Muscle layer of colon (tissue), 2 donors: ENCODE measurements at regions not wholly inside any gene's neighbourhood (a gene's known extent, or its start where the extent isn't known, plus 50 kb on each side); places are given as distances from the start of the nearest gene placed in this dataset.

Experiments used
- H3K27ac ChIP-seq: one replicate; pipeline ENCODE4 v1.7.0; 2013; ENCODE audit warnings: low read depth, mild to moderate bottlenecking, low read length, moderate library complexity
- H3K27me3 ChIP-seq, 2 donors: one replicate each; pipeline ENCODE4 v1.7.0; 2013; ENCODE audit warnings: low read length in 2 of 2, mild to moderate bottlenecking in 2 of 2; ENCODE audit not compliant: insufficient read depth in 2 of 2, control insufficient read depth in 1 of 2
- H3K36me3 ChIP-seq: one replicate; pipeline ENCODE4 v1.7.0; 2013; ENCODE audit warnings: mild to moderate bottlenecking, low read length; ENCODE audit not compliant: insufficient read depth
- H3K4me1 ChIP-seq: one replicate; pipeline ENCODE4 v1.7.0; 2013; ENCODE audit warnings: mild to moderate bottlenecking, low read length; ENCODE audit not compliant: insufficient read depth
- H3K4me3 ChIP-seq, 2 donors: one replicate each; pipeline ENCODE4 v1.7.0; 2013; ENCODE audit warnings: low read length in 2 of 2, low read depth in 1 of 2, mild to moderate bottlenecking in 1 of 2, moderate library complexity in 1 of 2
- H3K9ac ChIP-seq: one replicate; pipeline ENCODE4 v1.7.0; 2013; ENCODE audit warnings: low read length
- H3K9me3 ChIP-seq: one replicate; pipeline ENCODE4 v1.7.0; 2013; ENCODE audit warnings: mild to moderate bottlenecking, low read length
- donor health status: abdominal sarcoma.
- donor health status: Adenocarcinoma of cecum.

DNA sequence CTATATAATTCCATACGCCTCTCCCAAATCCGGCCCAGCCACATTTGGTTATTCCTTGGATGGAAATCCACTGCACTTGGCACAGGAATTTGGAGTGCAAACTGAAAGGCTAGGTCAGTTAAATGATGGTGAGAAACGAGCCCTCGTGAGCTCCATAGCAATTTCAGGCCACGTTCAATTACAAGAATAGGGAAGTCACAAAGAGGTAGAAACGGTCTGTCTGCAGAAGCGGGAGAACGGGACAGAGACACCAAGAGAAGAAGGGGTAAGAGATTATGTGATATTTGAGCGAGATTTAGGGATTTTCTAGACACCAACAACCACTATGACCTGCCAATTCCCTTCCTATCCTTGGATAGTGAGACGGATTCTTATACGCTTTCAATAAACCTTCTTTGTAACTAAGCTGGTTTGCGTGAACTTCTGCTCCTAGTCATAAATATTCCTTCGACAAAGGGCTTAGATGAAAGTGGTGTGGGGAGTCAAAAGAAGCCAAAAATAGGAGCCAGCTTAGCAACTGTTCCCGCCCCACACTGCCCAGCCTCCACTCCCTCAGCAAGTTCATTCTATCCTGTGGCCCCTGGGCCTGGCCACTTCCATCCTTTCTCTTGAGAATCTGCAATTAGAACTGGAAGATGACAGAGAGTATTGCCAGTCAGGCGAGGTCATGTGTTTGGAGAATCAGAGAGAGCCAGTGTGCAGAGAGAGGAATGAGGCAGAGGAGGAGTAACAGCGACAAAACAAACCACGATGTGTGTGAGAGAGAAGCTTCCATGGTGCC lies 118.4 kb downstream of the ZNF608 start:
- Histone ChIP-seq H3K9me3 (no peaks in the 10 kb centered on the region), H3K27ac (no peak overlapping the region), H3K36me3 (no peaks in the 10 kb centered on the region), H3K9ac (no peak overlapping the region), H3K4me1 (no peaks in the 10 kb centered on the region), H3K4me3 (no peak overlapping the region), H3K27me3 (no peaks in the 10 kb centered on the region)

DNA sequence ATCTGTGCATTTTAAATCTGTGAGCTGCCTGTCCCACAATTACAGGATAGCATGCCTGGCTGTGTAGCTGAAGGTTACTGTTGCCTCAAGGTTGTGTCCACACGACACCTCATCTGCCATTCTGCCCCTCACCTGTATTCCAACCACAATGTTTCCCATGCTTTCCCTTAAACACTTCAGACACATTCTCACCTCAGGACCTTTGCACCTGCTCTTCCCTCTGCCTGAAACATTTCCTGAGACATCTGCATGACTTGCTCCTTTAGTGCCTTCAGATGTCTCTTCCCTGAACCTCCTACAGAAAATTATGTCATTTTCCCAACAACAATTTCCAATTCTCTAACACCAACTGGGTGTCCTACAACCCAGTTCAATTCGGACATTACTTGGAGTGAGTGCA lies 120.4 kb downstream of the ZNF608 start:
- Histone ChIP-seq H3K27ac (no peak overlapping the region), H3K4me3 (no peak overlapping the region), H3K36me3 (no peaks in the 10 kb centered on the region), H3K4me1 (no peaks in the 10 kb centered on the region), H3K27me3 (no peaks in the 10 kb centered on the region), H3K9me3 (no peaks in the 10 kb centered on the region), H3K9ac (no peak overlapping the region)

DNA sequence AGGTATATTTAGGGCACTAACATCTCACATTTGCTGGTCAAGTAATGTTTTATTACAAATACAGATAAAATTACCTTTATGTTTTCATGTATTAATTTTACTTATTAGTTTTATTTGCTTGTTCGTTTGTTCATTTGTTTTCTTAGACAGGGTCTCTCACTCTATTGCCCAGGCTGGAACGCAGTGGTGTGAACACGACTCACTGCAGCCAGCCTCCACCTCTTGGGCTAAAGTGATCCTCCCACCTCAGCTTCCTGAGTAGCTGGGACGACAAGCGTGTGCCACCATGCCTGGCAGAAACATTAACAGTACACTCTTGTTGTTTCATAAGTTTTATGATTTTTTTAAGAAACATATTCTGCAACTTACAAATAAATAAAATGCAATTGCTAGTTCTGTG lies 123.2 kb downstream of the ZNF608 start:
- Histone ChIP-seq H3K36me3 (no peaks in the 10 kb centered on the region), H3K4me1 (no peaks in the 10 kb centered on the region), H3K4me3 (no peak overlapping the region), H3K27me3 (no peaks in the 10 kb centered on the region), H3K9ac (no peak overlapping the region), H3K9me3 (no peaks in the 10 kb centered on the region), H3K27ac (no peak overlapping the region)

DNA sequence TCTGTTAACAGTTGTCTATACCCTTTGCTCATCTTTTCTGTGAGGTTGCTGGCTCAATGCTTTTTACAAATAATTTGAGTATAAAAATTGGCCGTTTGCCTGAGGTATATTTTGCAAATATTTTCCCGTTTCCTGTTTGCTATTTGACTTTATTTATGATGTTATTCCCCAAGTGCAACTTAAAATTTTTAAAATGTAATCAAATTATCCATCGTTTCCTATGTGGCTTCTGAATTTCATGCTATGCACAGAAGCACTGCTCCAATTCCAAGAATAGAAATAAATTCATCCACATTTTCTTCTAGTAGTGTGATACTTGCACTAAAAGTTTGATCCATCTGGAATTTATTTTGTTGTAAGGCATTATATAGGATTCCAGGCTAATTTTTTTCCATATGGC lies 123.6 kb downstream of the ZNF608 start:
- no peak overlapping the region for H3K9ac ChIP-seq
- H3K4me1 ChIP-seq = no peaks in the 10 kb centered on the region
- no peaks in the 10 kb centered on the region for H3K27me3 ChIP-seq
- no peak overlapping the region for H3K4me3 ChIP-seq
- H3K36me3 ChIP-seq = no peaks in the 10 kb centered on the region
- no peak overlapping the region for H3K27ac ChIP-seq
- H3K9me3 ChIP-seq = no peaks in the 10 kb centered on the region

DNA sequence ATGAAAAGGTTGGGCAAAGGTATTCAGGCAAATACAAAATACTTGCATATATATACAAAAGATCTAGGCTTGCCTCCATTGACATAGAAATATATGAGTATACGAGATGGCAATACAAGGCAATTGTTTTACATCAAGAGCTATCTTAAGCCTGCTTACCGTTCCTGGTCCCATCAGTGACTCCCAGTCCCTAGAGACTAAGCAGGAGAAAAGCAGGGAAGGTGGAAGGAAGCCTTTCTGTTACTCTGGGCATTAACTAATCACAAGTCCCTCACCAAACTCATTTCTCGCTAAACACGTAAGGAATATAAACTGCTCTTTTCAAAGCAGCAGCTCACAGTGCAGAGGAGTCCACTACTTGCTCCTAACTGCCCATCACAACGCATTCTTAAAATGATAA lies 125.2 kb downstream of the ZNF608 start:
- Histone ChIP-seq H3K27me3 (no peaks in the 10 kb centered on the region), H3K27ac (no peak overlapping the region), H3K4me3 (no peak overlapping the region), H3K9me3 (no peaks in the 10 kb centered on the region), H3K4me1 (no peaks in the 10 kb centered on the region), H3K36me3 (no peaks in the 10 kb centered on the region), H3K9ac (no peak overlapping the region)

DNA sequence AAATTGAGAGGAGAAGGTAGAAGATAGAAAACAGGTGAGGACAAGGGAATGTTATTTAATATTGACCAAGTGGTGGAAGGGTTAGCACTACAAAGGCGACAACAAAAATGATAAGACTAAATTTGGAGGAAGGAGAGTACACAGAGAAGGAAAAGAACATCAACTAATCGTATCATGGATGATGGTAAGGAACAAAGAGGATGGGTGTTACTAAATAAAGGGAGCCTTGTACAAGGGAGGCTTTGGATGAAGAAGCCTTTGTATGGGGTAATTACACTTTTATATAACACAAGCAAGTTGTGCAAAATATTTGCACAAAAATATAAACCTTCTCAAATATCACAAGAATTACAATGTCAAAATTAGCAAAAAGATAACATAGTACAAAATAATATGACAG lies 125.7 kb downstream of the ZNF608 start:
- Histone ChIP-seq H3K27me3 (no peaks in the 10 kb centered on the region), H3K4me1 (no peaks in the 10 kb centered on the region), H3K9me3 (no peaks in the 10 kb centered on the region), H3K9ac (no peak overlapping the region), H3K27ac (no peak overlapping the region), H3K36me3 (no peaks in the 10 kb centered on the region), H3K4me3 (no peak overlapping the region)

DNA sequence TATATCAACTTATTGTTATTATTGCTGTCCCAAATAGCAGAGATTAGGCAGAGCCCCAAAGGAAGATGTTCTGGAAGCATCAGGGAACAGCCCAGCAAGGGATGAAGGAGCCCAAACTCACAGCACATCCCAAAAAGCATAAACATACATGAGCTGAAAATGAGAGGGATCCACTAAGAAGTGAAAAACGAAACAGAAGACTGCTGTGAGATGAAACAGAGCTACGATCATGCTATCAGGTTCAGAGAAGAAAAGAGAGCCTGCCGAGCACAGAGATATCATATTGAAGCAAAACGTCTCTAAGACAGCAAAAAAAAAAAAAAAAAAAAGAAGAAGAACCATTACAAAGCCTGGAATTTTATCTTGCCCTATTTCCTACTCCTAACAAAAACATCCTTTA lies 127.3 kb downstream of the ZNF608 start:
- no peaks in the 10 kb centered on the region for H3K27me3 ChIP-seq
- no peaks in the 10 kb centered on the region for H3K9me3 ChIP-seq
- no peaks in the 10 kb centered on the region for H3K4me1 ChIP-seq
- no peak overlapping the region for H3K27ac ChIP-seq
- no peak overlapping the region for H3K4me3 ChIP-seq
- no peaks in the 10 kb centered on the region for H3K36me3 ChIP-seq
- H3K9ac ChIP-seq = no peak overlapping the region

DNA sequence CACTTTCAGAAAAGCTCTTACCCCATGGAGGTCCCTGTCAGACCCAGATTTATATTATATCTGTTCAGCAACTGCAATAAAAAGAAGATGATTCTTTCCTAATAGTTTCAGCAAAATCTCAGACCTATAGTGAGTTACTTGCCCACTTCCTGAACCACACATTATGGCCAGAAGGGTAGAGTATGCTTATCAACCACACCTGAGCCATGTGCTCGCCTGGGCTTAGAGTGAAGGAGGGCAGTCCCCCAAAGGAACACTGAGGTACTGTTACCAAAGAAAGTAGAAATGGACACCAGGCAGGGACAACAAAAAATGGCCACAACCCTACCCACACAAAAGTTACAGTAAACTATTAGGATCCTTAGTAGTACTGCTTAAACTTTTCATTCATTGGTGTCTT lies 128.7 kb downstream of the ZNF608 start:
- no peaks in the 10 kb centered on the region for H3K9me3 ChIP-seq
- no peaks in the 10 kb centered on the region for H3K4me1 ChIP-seq
- H3K4me3 ChIP-seq = no peak overlapping the region
- H3K27me3 ChIP-seq = no peaks in the 10 kb centered on the region
- no peak overlapping the region for H3K9ac ChIP-seq
- no peak overlapping the region for H3K27ac ChIP-seq
- no peaks in the 10 kb centered on the region for H3K36me3 ChIP-seq

DNA sequence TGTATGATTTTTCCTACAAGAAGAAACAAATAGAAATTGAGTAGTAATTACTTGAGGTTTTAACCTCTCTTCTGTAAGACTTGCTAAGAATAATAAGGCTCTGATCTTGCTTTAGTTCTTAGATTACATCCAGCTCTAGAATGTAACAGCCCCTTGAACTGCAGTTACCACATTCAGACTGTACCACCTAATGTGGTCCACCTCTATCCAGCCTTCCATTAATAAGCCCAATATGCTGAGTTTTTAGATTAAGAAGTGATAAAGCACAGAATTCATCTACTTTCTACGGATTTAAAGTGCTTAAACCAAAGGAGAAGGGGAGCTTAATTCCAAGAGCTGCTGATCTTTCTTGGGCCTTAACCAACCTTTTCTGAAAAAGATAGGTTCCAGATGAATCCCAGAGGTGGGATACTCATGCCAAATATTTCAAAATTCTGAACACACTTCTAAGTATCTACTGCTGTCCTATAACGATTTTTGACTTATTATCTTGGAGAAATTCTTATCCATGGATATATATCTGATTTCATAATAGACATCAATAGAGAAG lies 131.5 kb downstream of the ZNF608 start:
- no peaks in the 10 kb centered on the region for H3K4me1 ChIP-seq
- H3K27me3 ChIP-seq = no peaks in the 10 kb centered on the region
- no peak overlapping the region for H3K27ac ChIP-seq
- no peaks in the 10 kb centered on the region for H3K36me3 ChIP-seq
- H3K9ac ChIP-seq = no peak overlapping the region
- H3K9me3 ChIP-seq = no peaks in the 10 kb centered on the region
- no peak overlapping the region for H3K4me3 ChIP-seq

DNA sequence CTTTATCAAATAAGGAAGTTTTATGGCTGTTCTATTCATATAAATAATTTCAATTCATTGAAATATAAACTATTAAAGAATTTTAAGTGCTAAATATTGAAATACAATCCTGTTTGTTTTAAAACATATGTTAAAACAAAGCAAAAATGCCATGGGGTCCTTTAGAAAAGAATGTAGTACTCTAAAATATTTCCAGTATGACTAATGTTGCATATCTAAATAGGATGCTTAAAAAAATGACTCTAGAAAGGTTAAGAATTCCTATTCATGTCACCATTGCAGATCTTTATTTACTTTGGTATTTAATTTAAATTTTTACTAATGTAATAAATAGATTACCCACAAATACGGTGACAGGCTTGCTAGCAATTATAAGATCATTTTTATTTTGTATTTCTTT lies 132.3 kb downstream of the ZNF608 start:
- H3K4me3 ChIP-seq = no peak overlapping the region
- no peaks in the 10 kb centered on the region for H3K27me3 ChIP-seq
- H3K9ac ChIP-seq = no peak overlapping the region
- H3K36me3 ChIP-seq = no peaks in the 10 kb centered on the region
- no peaks in the 10 kb centered on the region for H3K4me1 ChIP-seq
- no peak overlapping the region for H3K27ac ChIP-seq
- no peaks in the 10 kb centered on the region for H3K9me3 ChIP-seq

DNA sequence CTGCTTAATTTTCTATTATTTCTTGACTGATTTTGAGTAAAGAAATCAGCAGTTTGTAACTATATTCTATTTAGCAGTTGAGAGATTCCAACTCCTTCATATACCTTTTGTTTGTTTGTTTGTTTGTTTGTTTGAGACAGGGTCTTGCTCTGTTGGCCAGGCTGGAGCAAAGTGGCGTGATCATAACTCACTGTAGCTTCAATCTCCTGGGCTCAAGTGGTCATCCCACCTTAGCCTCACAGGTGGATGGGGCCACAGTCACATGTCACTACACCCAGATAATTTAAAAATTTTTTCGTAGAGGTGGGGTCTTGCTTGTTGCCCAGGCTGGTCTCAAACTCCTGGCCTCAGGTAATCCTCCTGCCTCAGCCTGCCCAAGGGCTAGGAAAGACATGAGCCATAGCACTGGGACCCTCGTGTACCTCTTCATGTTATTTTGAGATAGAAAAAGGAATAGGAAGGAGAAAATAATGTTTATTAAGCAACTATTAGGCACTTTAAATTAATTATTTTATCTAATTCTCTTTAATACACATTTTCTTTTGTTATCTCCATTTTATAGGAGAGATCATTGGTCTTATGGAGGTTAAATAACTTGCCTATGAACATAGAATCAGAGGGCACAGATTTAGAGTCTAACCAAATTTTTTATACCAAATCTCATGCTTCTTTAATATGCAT lies 133.0 kb downstream of the ZNF608 start:
- no peak overlapping the region for H3K9ac ChIP-seq
- H3K4me1 ChIP-seq = no peaks in the 10 kb centered on the region
- no peaks in the 10 kb centered on the region for H3K9me3 ChIP-seq
- no peaks in the 10 kb centered on the region for H3K27me3 ChIP-seq
- H3K27ac ChIP-seq = no peak overlapping the region
- H3K4me3 ChIP-seq = no peak overlapping the region
- H3K36me3 ChIP-seq = no peaks in the 10 kb centered on the region

DNA sequence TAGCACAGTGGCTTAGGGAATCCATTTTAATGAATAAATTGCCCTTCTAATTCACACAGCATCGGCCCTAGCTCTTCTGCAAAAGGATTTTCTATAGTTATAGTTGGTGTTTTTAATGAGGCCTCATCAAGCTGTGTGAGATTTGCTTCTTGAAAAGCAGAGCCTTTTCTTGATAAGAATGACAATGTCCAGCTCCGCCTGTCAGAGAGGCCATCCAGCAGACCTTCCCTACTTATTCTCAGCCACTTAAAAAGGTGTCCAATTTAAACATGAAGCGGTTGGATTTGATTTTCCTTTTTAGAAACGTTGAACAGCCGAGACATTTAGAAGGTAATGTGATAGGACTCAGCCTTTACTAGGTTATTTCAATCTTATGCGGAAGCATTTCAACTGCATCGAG lies 134.4 kb downstream of the ZNF608 start:
- no peaks in the 10 kb centered on the region for H3K4me1 ChIP-seq
- no peaks in the 10 kb centered on the region for H3K27me3 ChIP-seq
- H3K9me3 ChIP-seq = no peaks in the 10 kb centered on the region
- no peaks in the 10 kb centered on the region for H3K36me3 ChIP-seq
- H3K4me3 ChIP-seq = no peak overlapping the region
- no peak overlapping the region for H3K9ac ChIP-seq
- H3K27ac ChIP-seq = no peak overlapping the region
